Astrocyte of the hippocampus (primary cell): ENCODE measurements at regions not wholly inside any gene's neighbourhood (a gene's known extent, or its start where the extent isn't known, plus 50 kb on each side); places are given as distances from the start of the nearest gene placed in this dataset.
"Not testable (repeated sequence)": the region's sequence is repeated elsewhere in the genome, so short reads cannot be mapped to it uniquely, and the experiment has no call there.

ENCODE experiments used
- DNase-seq: peaks from one replicate; pipeline ENCODE4 v3.0.0; 2011; ENCODE audit warnings: low read depth, low spot score

GRCh38 chr17:56690441-56691291 is 97.2 kb downstream of the NOG start:
- DNase-seq: peak; percentile 21

- no peak for DNase-seq
Observed at GRCh38 chr17:56694825-56695224, 101.3 kb downstream of the NOG start.

GRCh38 chr17:56697190-56697589 is 103.7 kb downstream of the NOG start:
- no peak for DNase-seq

GRCh38 chr17:56699186-56699894 is 105.8 kb downstream of the NOG start:
- DNase-seq: peak; percentile 96

GRCh38 chr17:56700919-56701420 is 107.5 kb downstream of the NOG start:
- DNase-seq: no peak

- DNase-seq: peak; percentile 43
Observed at GRCh38 chr17:56707312-56708219, 114.1 kb downstream of the NOG start.

- DNase-seq: peak; percentile 51
Observed at GRCh38 chr17:56708220-56708558, 114.7 kb downstream of the NOG start.

GRCh38 chr17:56708670-56709410 is 115.3 kb downstream of the NOG start:
- DNase-seq: no peak

- DNase-seq: no peak
Observed at GRCh38 chr17:56710986-56711385, 117.5 kb downstream of the NOG start.

GRCh38 chr17:56715613-56716357 is 117.9 kb downstream of the C17orf67 start:
- DNase-seq: peak; percentile 90

- DNase-seq: no peak
Observed at GRCh38 chr17:56717471-56717870, 116.2 kb downstream of the C17orf67 start.

- no peak for DNase-seq
Observed at GRCh38 chr17:56718515-56718914, 115.2 kb downstream of the C17orf67 start.

GRCh38 chr17:56723421-56723820 is 110.3 kb downstream of the C17orf67 start:
- no peak for DNase-seq

GRCh38 chr17:56724664-56725063 is 109.1 kb downstream of the C17orf67 start:
- no peak for DNase-seq

GRCh38 chr17:56725144-56725543 is 108.6 kb downstream of the C17orf67 start:
- no peak for DNase-seq

- no peak for DNase-seq
Observed at GRCh38 chr17:56727876-56728617, 105.7 kb downstream of the C17orf67 start.

- not testable (repeated sequence) for DNase-seq
Observed at GRCh38 chr17:56731096-56731495, 102.6 kb downstream of the C17orf67 start.

GRCh38 chr17:56733833-56734232 is 99.9 kb downstream of the C17orf67 start:
- DNase-seq: no peak

GRCh38 chr17:56735842-56736241 is 97.9 kb downstream of the C17orf67 start:
- no peak for DNase-seq
